HEK293 (cell line): ENCODE measurements at regions not wholly inside any gene's neighbourhood (a gene's known extent, or its start where the extent isn't known, plus 50 kb on each side); places are given as distances from the start of the nearest gene placed in this dataset.

Source experiments
- MYNN ChIP-seq: fragments of 450-650 bp; formaldehyde crosslinking; IDR thresholded peaks from 2 replicates; pipeline ENCODE4 v1.5.1; 2016; ENCODE audit warnings: missing biosample characterization, missing genetic modification characterization, borderline replicate concordance
- MZF1 ChIP-seq: fragments of 450-650 bp; formaldehyde crosslinking; IDR thresholded peaks from 2 replicates; pipeline ENCODE4 v1.5.1; 2017; ENCODE audit warnings: missing biosample characterization, missing genetic modification characterization, borderline replicate concordance
- TCF7L2 ChIP-seq: IDR thresholded peaks from 2 replicates; pipeline ENCODE4 v1.6.1; 2011; ENCODE audit warnings: low read depth, mild to moderate bottlenecking, inconsistent platforms, low read length, moderate library complexity, borderline replicate concordance
- ZNF274 ChIP-seq, 2 experiments: fragments of 200-500 bp in 1 of 2; fragments of 450-650 bp in 1 of 2; sonication (Bioruptor generic) in 1 of 2; formaldehyde crosslinking in 1 of 2; IDR thresholded peaks; 2 replicates each; pipeline versions ENCODE4 v1.5.1 to v1.6.1; 2014 to 2016; ENCODE audit warnings: borderline replicate concordance in 1 of 2, inconsistent platforms in 1 of 2, low read length in 1 of 2, missing biosample characterization in 1 of 2, missing genetic modification characterization in 1 of 2
- ZNF514 ChIP-seq: fragments of 450-650 bp; formaldehyde crosslinking; IDR thresholded peaks from 2 replicates; pipeline ENCODE4 v1.5.1; 2016; ENCODE audit warnings: missing biosample characterization, missing genetic modification characterization
- ZNF548 ChIP-seq: fragments of 450-650 bp; formaldehyde crosslinking; IDR thresholded peaks from 2 replicates; pipeline ENCODE4 v1.5.1; 2016; ENCODE audit warnings: missing biosample characterization, missing genetic modification characterization

- TF ChIP-seq MZF1 (tag by site-specific recombination), result no peak
- no peak for TF ChIP-seq TCF7L2
- no peak for TF ChIP-seq MYNN (tag by site-specific recombination)
- no peak for TF ChIP-seq ZNF514 (tag by site-specific recombination)
- no peak for TF ChIP-seq ZNF274 (IDR thresholded peaks at IDR 0.05; ENCODE audit: low read length)
- TF ChIP-seq ZNF274 (tag by site-specific recombination; IDR thresholded peaks at IDR 0.05; ENCODE audit: borderline replicate concordance), result no peak
- no peak for TF ChIP-seq ZNF548 (tag by site-specific recombination)
Measured at GRCh38 chr2:49360407-49360767, 206.1 kb upstream of the FSHR start.
